C4-2B (cell line): ENCODE measurements at regions not wholly inside any gene's neighbourhood (a gene's known extent, or its start where the extent isn't known, plus 50 kb on each side); places are given as distances from the start of the nearest gene placed in this dataset.

Experiments used
- ZFX ChIP-seq: fragments of 450-650 bp; IDR thresholded peaks from 2 replicates; pipeline ENCODE4 v1.6.1; 2017
- TF ChIP-seq, protein P1 (sequence below): fragments of 450-650 bp; conservative IDR thresholded peaks from 2 replicates; pipeline ENCODE4 v1.5.1; 2017; ENCODE audit warnings: mild to moderate bottlenecking

- TF ChIP-seq, protein P1, sequence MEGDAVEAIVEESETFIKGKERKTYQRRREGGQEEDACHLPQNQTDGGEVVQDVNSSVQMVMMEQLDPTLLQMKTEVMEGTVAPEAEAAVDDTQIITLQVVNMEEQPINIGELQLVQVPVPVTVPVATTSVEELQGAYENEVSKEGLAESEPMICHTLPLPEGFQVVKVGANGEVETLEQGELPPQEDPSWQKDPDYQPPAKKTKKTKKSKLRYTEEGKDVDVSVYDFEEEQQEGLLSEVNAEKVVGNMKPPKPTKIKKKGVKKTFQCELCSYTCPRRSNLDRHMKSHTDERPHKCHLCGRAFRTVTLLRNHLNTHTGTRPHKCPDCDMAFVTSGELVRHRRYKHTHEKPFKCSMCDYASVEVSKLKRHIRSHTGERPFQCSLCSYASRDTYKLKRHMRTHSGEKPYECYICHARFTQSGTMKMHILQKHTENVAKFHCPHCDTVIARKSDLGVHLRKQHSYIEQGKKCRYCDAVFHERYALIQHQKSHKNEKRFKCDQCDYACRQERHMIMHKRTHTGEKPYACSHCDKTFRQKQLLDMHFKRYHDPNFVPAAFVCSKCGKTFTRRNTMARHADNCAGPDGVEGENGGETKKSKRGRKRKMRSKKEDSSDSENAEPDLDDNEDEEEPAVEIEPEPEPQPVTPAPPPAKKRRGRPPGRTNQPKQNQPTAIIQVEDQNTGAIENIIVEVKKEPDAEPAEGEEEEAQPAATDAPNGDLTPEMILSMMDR, result no peak
- TF ChIP-seq ZFX, result no peak
Measured at GRCh38 chr1:55386456-55386855, 171.3 kb upstream of the USP24 start.
